ENCODE measurements at regions not wholly inside any gene's neighbourhood (a gene's known extent, or its start where the extent isn't known, plus 50 kb on each side); places are given as distances from the start of the nearest gene placed in this dataset.
A peak's percentile ranks its signal among the peaks of the same experiment; 100 is the strongest.

DNA sequence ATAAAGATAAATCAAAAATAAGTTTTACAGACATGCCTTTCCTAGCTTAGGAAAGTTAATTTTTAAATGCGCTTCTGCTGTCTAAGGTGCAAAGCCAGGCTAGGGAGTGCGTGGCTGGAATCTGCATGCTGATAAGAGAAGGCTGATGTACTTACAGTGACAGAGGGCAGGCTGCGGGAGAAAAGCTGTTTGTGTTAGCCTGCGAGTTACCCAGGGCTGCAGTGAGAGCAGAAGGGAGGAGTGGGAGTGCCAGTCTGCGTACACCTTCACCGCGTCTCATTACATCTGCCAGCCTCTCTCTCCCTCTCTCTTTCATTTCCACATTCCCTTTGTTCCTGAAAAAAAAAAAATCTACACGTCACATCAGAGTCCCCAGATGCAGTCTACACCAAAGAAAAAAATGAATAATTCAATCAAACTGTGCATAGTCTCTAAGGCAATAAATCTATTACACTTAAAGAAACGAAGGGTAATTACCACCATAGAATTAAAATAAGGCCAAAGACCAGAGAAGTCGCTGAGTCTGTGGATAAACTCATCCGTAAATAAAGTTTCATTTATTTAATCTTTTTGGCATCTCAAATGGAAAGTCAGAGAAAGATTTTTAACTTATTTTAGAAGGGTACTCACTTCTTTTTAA, 126.4 kb upstream of the C11orf58 start:
- TF ChIP-seq, protein P1, sequence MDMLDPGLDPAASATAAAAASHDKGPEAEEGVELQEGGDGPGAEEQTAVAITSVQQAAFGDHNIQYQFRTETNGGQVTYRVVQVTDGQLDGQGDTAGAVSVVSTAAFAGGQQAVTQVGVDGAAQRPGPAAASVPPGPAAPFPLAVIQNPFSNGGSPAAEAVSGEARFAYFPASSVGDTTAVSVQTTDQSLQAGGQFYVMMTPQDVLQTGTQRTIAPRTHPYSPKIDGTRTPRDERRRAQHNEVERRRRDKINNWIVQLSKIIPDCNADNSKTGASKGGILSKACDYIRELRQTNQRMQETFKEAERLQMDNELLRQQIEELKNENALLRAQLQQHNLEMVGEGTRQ (IDR thresholded peaks at IDR 0.05; ENCODE audit: borderline replicate concordance, low read depth, low read length) = no peak
- TF ChIP-seq, protein P2, sequence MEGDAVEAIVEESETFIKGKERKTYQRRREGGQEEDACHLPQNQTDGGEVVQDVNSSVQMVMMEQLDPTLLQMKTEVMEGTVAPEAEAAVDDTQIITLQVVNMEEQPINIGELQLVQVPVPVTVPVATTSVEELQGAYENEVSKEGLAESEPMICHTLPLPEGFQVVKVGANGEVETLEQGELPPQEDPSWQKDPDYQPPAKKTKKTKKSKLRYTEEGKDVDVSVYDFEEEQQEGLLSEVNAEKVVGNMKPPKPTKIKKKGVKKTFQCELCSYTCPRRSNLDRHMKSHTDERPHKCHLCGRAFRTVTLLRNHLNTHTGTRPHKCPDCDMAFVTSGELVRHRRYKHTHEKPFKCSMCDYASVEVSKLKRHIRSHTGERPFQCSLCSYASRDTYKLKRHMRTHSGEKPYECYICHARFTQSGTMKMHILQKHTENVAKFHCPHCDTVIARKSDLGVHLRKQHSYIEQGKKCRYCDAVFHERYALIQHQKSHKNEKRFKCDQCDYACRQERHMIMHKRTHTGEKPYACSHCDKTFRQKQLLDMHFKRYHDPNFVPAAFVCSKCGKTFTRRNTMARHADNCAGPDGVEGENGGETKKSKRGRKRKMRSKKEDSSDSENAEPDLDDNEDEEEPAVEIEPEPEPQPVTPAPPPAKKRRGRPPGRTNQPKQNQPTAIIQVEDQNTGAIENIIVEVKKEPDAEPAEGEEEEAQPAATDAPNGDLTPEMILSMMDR (IDR thresholded peaks at IDR 0.05) = no peak
- TF ChIP-seq MEF2A (IDR thresholded peaks at IDR 0.05; ENCODE audit: borderline replicate concordance, low read depth) = no peak
- TF ChIP-seq, protein P3, sequence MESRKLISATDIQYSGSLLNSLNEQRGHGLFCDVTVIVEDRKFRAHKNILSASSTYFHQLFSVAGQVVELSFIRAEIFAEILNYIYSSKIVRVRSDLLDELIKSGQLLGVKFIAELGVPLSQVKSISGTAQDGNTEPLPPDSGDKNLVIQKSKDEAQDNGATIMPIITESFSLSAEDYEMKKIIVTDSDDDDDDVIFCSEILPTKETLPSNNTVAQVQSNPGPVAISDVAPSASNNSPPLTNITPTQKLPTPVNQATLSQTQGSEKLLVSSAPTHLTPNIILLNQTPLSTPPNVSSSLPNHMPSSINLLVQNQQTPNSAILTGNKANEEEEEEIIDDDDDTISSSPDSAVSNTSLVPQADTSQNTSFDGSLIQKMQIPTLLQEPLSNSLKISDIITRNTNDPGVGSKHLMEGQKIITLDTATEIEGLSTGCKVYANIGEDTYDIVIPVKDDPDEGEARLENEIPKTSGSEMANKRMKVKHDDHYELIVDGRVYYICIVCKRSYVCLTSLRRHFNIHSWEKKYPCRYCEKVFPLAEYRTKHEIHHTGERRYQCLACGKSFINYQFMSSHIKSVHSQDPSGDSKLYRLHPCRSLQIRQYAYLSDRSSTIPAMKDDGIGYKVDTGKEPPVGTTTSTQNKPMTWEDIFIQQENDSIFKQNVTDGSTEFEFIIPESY (IDR thresholded peaks at IDR 0.05; ENCODE audit: borderline replicate concordance, low read depth) = no peak
- no peak for TF ChIP-seq TAF1 (IDR thresholded peaks at IDR 0.05; ENCODE audit: borderline replicate concordance, low read depth, low read length)
- TF ChIP-seq EP300 (IDR thresholded peaks at IDR 0.05; ENCODE audit: borderline replicate concordance in 1 of 2, low read depth in 1 of 2, low read length in 1 of 2) = peak in 1 of 2 experiments; percentile 35; a peak in 1 of 4 replicates
- TF ChIP-seq GABPA (IDR thresholded peaks at IDR 0.05; ENCODE audit: low read depth) = no peak
- TF ChIP-seq, protein P4, sequence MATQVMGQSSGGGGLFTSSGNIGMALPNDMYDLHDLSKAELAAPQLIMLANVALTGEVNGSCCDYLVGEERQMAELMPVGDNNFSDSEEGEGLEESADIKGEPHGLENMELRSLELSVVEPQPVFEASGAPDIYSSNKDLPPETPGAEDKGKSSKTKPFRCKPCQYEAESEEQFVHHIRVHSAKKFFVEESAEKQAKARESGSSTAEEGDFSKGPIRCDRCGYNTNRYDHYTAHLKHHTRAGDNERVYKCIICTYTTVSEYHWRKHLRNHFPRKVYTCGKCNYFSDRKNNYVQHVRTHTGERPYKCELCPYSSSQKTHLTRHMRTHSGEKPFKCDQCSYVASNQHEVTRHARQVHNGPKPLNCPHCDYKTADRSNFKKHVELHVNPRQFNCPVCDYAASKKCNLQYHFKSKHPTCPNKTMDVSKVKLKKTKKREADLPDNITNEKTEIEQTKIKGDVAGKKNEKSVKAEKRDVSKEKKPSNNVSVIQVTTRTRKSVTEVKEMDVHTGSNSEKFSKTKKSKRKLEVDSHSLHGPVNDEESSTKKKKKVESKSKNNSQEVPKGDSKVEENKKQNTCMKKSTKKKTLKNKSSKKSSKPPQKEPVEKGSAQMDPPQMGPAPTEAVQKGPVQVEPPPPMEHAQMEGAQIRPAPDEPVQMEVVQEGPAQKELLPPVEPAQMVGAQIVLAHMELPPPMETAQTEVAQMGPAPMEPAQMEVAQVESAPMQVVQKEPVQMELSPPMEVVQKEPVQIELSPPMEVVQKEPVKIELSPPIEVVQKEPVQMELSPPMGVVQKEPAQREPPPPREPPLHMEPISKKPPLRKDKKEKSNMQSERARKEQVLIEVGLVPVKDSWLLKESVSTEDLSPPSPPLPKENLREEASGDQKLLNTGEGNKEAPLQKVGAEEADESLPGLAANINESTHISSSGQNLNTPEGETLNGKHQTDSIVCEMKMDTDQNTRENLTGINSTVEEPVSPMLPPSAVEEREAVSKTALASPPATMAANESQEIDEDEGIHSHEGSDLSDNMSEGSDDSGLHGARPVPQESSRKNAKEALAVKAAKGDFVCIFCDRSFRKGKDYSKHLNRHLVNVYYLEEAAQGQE (IDR thresholded peaks at IDR 0.05; ENCODE audit: low read depth, low read length) = no peak
- peak; percentile 56; the same call in 1 of the 2 replicates for TF ChIP-seq MXI1 (IDR thresholded peaks at IDR 0.05; ENCODE audit: low read depth, low read length)

All from SK-N-SH (cell line).